Hepatocyte (in vitro differentiated cells): ENCODE measurements at regions not wholly inside any gene's neighbourhood (a gene's known extent, or its start where the extent isn't known, plus 50 kb on each side); places are given as distances from the start of the nearest gene placed in this dataset.

Experiments
- DNase-seq: peaks from one replicate; pipeline ENCODE4 v3.0.0-alpha.2; 2016; ENCODE audit warnings: low spot score
- H2AFZ ChIP-seq: fragments of 200-600 bp; sonication (generic); 2 replicates; pipeline ENCODE4 v1.6.0; 2016; ENCODE audit warnings: antibody characterized with exemption, mild to moderate bottlenecking
- H3K27ac ChIP-seq: fragments of 200-600 bp; sonication (generic); 2 replicates; pipeline ENCODE4 v1.5.1; 2016; ENCODE audit warnings: mild to moderate bottlenecking
- H3K27me3 ChIP-seq: fragments of 200-600 bp; sonication (generic); 2 replicates; pipeline ENCODE4 v1.6.1; 2016
- H3K36me3 ChIP-seq: fragments of 200-600 bp; sonication (generic); replicated peaks from 2 replicates; pipeline ENCODE4 v1.5.1; 2016; ENCODE audit warnings: low read depth; ENCODE audit not compliant: insufficient read depth
- H3K4me1 ChIP-seq: fragments of 200-600 bp; sonication (generic); 2 replicates; pipeline ENCODE4 v1.5.1; 2016; ENCODE audit warnings: mild to moderate bottlenecking, moderate library complexity; ENCODE audit not compliant: insufficient read depth
- H3K4me2 ChIP-seq: fragments of 200-600 bp; sonication (generic); 2 replicates; pipeline ENCODE4 v1.6.0; 2016
- H3K4me3 ChIP-seq: fragments of 200-600 bp; sonication (generic); 2 replicates; pipeline ENCODE4 v1.5.1; 2016; ENCODE audit warnings: mild to moderate bottlenecking
- H3K79me2 ChIP-seq: fragments of 200-600 bp; sonication (generic); 2 replicates; pipeline ENCODE4 v1.6.0; 2017; ENCODE audit warnings: mild to moderate bottlenecking
- H3K9me2 ChIP-seq: fragments of 200-600 bp; sonication (generic); replicated peaks from 2 replicates; pipeline ENCODE4 v1.6.0; 2017; ENCODE audit warnings: mild to moderate bottlenecking; ENCODE audit not compliant: insufficient read depth
- H3K9me3 ChIP-seq: fragments of 200-600 bp; sonication (generic); 2 replicates; pipeline ENCODE4 v1.5.1; 2016; ENCODE audit warnings: low read depth, mild to moderate bottlenecking
- H4K20me1 ChIP-seq: fragments of 200-600 bp; sonication (generic); 2 replicates; pipeline ENCODE4 v1.6.0; 2016; ENCODE audit warnings: mild to moderate bottlenecking; ENCODE audit not compliant: insufficient read depth, poor library complexity, severe bottlenecking
- CTCF ChIP-seq: fragments of 200-600 bp; sonication (generic); IDR thresholded peaks from 2 replicates; pipeline ENCODE4 v1.5.1; 2016; ENCODE audit warnings: antibody characterized with exemption, mild to moderate bottlenecking; ENCODE audit not compliant: poor library complexity
- EZH2 ChIP-seq: fragments of 200-600 bp; sonication (generic); IDR thresholded peaks from 2 replicates; pipeline ENCODE4 v1.6.1; 2016; ENCODE audit warnings: antibody characterized with exemption, mild to moderate bottlenecking, borderline replicate concordance
- EZH2phosphoT487 ChIP-seq: fragments of 200-600 bp; sonication (generic); IDR thresholded peaks from one replicate; pipeline ENCODE4 v1.6.1; 2018; ENCODE audit warnings: antibody characterized with exemption, mild to moderate bottlenecking, low read depth, moderate library complexity; ENCODE audit not compliant: unreplicated experiment, severe bottlenecking
- WGBS: methylation state at CpG from one replicate; pipeline ENCODE4 v1.1.6; 2016; ENCODE audit warnings: low lambda C conversion rate; ENCODE audit errors: missing lambda C conversion rate; 5-methylcytosine and 5-hydroxymethylcytosine counted together

- Histone ChIP-seq H3K4me1 (no peaks in the 10 kb centered on the region), H3K36me3 (no peaks in the 10 kb centered on the region), H3K9me3 (no peaks in the 10 kb centered on the region), H3K27ac (no peak overlapping the region), H3K4me3 (no peak overlapping the region), H3K27me3 (no peaks in the 10 kb centered on the region), H3K79me2 (no peaks in the 10 kb centered on the region), H4K20me1 (no peaks in the 10 kb centered on the region), H3K9me2 (no peaks in the 10 kb centered on the region), H3K4me2 (no peak overlapping the region), H2AFZ (no peak overlapping the region)
- WGBS, result 92% methylated on average over 6 of the region's 6 CpGs
- TF ChIP-seq EZH2phosphoT487 (no peak), CTCF (no peak), EZH2 (no peak)
- DNase-seq, result no peak
These were observed 105.1 kb upstream of the B3GAT1 start for GRCh38 chr11:134517115-134517514.

- 86% methylated on average over 9 of the region's 9 CpGs for WGBS
- DNase-seq, result no peak
- no peaks in the 10 kb centered on the region for H3K9me2 ChIP-seq
- no peak overlapping the region for H3K27ac ChIP-seq
- TF ChIP-seq CTCF (no peak), EZH2 (no peak), EZH2phosphoT487 (no peak)
- H3K36me3 ChIP-seq, result no peaks in the 10 kb centered on the region
- no peaks in the 10 kb centered on the region for H4K20me1 ChIP-seq
- H3K4me2 ChIP-seq, result no peak overlapping the region
- no peaks in the 10 kb centered on the region for H3K4me1 ChIP-seq
- H2AFZ ChIP-seq, result no peak overlapping the region
- no peaks in the 10 kb centered on the region for H3K9me3 ChIP-seq
- H3K79me2 ChIP-seq, result no peaks in the 10 kb centered on the region
- no peaks in the 10 kb centered on the region for H3K27me3 ChIP-seq
- H3K4me3 ChIP-seq, result no peak overlapping the region
These were observed 104.5 kb upstream of the B3GAT1 start for GRCh38 chr11:134516529-134516928.

DNA sequence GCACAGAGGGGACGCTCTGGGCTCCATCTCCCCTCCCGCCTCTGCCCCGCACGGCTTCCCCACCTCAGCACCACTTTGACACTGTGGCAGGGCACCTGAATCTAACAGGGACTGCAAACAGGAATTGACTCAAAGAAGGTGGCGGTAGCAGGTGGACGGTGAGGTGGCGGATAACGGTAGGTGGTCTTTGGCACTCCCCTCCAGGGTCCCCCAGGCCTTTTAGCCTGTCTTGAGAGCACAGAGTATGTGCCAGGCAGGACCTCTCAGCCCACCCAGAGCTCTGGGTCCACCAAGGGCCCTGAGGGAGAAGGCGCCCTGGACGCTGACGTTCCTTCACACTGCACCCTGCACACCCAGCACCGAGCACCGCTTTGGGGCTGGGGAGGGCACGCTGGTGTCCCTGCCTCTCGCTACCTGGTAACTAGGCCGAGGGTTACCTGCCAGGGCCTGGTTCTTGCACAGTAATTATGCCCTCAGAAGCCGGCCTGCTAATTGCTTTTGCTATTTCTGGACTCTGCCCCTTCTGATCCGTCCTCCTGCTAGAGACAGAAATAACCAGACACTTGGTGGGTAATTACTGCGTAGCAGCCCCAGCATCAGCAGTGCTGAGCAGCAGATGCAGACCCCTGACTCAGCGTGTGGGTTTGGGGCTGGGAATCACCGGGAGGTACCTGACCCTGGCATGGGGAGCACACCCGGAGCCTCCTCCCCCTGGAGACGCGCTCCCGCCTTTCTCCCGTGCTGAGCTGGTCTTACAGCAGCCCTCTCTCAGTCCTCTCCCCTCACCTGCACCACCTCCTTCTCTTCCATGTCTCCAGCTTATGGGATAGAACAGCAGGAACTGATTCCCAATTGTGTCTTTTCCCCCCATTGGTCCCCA is 103.3 kb upstream of the B3GAT1 start:
- Histone ChIP-seq H3K4me3 (no peak overlapping the region), H3K36me3 (no peaks in the 10 kb centered on the region), H3K27ac (no peak overlapping the region), H3K27me3 (no peaks in the 10 kb centered on the region), H2AFZ (no peak overlapping the region), H3K9me2 (no peaks in the 10 kb centered on the region), H3K4me2 (no peak overlapping the region), H3K9me3 (no peaks in the 10 kb centered on the region), H3K79me2 (no peaks in the 10 kb centered on the region), H4K20me1 (no peaks in the 10 kb centered on the region), H3K4me1 (no peaks in the 10 kb centered on the region)
- WGBS, result 81% methylated on average over 24 of the region's 26 CpGs
- peak; percentile 28 for DNase-seq
- TF ChIP-seq EZH2phosphoT487 (no peak), CTCF (no peak), EZH2 (no peak)
